ENCODE measurements at regions not wholly inside any gene's neighbourhood (a gene's known extent, or its start where the extent isn't known, plus 50 kb on each side); places are given as distances from the start of the nearest gene placed in this dataset.
A peak's percentile ranks its signal among the peaks of the same experiment; 100 is the strongest.
"Not testable (repeated sequence)": the region's sequence is repeated elsewhere in the genome, so short reads cannot be mapped to it uniquely, and the experiment has no call there.

DNA sequence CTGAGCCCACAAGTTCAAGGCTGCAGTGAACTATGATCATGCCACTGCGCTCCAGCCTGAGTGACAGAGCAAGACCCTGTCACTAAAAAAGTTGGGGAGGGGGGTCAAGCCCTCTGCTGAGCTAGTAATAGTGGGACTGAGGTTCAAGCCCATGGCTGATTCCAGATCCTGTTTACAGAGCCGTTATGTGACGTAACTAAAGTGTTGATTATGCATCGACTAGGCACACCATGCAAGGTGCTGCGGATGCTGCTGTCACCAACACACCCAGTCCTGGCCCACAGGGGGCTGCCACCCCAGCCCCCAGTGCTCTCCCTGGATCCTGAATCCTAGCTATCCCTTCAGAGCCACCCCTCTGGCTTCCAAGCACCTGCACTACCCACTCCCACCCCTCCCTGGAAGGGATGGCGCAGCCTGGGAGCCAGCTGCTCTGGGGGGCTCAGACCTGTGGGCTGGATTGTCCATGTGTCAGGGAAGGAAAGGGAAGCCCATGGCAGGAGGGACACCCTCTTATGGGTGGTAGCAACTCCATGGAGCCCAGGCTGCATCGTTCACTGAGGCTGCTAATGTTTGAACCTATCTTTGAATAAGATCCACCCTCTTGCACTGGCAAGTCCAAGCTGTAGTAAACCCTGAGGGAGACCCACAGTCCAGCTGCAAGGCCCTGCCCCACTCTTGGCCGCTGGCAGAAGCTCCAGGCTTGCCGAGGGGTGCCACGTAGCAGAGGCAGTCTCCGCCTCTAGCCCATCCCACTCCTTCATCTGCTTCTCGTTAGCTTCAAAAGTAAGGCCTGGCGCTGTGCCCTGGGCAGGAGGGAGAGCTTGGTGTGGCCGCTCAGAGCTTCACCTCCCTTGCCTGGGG lies 95.0 kb downstream of the SNX5 start:
- DNase-seq, result peak; percentile 94 to 97 (median 95)

DNA sequence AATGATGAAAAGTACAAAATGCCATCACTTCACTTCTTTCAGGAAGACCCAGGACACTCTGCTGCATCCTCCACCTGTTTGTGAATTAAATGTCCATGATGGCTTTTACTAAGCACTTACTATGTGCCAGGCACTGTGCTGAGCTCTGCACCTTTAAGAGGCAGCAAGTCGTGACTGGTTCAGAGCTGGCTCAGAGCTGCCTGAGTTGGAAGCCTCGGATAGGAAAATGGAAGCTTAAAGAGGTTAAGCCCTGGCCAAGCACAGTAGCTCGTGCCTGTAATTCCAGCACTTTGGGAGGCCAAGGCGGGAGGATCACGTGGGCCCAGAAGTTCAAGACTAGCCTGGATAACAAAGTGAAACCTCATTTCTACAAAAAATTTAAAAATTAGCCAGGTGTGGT lies 95.6 kb downstream of the SNX5 start:
- no peak for DNase-seq

DNA sequence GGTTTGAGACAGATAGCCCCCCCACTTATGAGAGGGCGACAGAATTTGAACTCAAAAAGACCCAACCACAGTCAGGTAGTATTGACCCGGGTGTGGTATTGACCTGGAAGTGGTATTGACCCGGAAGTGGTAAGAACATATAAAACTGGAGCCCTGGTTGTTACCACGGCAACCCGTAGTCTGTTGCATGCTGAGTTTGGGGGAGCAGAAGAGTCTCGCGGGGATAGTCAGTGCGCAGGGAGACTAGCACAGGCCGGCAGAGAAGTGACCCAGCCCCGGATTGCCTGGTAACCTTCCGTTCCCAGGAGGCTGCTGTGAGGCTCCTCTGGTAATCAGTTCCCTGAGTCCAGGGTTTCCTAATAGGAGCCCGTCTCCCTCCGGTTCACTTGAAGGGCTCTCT lies 96.2 kb downstream of the SNX5 start:
- DNase-seq, result no peak

DNA sequence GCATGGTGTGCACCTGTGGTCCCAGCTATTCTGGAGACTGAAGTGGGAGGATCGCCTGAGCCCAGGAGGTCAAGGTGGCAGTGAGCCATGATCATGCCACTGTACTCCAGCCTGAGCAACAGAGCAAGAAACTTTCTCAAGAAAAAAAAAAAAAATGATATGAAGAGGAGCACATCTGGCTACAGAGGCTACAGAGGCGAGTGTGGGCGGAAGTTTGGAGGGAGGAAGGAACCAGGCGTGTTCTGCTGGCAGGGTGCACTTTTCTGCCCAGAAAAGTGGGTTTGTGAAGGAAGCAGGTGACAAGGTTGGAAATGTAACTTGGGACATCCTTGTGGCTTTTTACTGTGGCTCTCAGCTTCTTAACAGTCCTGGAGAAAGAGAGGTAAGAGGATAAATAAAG lies 96.7 kb downstream of the SNX5 start:
- no peak for DNase-seq

DNA sequence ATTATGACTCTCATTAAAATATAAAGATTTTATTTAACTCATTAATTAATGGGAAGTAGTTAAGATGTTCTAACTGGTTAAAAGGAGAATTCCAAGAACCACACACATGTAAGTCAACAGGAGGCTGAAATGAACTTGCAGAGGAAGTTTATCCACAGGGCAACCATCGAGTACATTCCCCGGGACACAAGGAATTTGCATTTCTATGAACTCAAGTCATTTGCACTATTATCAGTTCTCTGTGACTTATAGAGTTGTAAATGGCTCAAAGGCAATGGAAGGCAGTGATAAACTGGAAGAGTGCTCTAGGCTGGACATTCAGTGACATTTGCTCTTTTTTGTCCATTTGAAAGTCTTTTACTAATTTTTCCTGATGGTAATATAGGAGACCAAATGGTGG lies 97.4 kb downstream of the SNX5 start:
- no peak for DNase-seq

DNA sequence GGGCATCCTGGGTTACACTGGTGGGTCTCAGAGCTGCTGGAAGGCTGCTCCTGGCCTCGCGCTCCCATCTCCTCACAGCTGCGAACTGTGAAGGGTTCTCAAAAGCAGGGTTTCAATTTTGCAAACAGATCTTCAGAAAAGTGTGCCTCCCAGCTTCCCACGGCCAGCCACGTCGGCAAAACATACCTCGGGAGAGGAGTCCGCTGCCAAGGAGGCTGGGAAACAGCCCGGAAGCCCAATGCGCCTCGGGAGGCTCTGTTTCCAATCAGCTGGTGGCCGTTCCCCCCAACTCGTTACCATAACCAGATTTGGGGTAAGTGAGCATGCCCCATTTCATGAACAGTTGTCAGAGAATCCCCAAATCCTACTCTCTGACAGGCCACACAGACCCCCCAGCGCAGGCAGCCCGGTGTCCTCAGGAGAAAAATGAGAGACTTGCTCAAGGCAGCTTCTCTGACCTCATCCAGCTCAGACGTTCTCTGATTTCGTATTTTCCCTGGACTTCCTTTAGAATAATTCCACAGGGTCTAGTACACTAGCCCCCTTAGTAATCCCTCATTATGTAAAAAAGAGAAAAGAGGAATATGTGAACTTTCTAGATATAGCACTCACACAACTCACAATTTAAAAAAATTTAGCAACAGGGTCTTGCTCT lies 98.4 kb downstream of the SNX5 start:
- peak in 2 of 3 donors; percentile 67 to 86 for DNase-seq

DNA sequence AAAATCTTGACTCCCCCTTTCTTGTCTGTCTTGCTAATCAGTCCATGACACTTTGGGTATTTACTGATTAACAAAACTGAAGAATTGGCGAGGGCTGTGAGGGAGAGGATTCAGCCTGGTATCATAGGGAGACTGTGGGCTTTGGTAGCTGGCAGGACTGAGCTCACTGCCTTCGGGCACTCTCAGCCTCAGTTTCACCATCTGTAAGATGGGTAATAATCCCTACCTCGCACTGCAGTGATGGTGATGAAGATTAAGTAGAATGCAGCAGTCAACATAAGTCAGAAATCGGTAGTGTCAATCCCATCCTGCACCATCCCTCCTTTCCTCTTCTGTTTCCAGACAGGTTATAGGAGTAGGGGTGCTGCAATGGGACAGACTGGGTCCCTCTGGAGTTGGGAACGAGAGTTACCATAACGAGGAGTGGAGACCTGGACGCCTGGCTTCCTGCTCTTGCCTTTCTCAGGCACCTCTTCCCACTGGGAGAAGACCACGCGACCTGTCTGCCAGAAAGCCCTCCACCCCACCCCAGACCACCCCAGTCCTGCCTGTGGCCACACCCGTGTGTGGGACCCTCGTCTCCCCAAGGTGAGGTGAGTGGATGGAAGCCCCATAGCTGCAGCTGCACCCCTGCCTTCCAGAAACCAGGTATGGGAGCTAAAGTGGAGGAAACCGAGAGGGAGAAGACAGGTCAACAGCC lies 99.1 kb downstream of the SNX5 start:
- no peak for DNase-seq

DNA sequence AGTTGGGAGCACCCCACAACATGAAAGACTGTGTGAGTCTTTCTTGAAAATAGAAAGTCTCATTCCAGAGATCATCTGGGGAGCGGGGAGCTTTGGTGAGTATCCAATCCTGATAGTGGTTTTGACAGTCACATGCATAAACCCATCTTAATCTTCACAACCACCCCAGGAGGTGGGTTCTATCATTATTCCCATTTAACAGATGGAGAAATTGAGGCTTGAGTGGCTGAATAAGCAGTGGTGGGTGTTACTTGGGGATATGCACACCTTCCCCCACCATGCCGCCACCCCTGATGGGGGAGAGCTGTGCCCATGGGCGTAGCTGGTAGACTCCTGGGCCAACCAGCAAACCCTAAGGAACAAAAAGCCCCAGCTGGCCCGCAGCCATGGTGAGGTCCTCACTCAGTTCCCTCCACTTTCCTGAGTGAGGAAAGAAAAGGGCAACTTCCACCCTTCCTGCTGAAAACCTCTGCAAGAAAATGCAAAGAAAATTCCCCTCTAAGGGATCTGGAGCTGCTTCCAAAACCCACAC lies 99.8 kb downstream of the SNX5 start:
- no peak for DNase-seq

DNA sequence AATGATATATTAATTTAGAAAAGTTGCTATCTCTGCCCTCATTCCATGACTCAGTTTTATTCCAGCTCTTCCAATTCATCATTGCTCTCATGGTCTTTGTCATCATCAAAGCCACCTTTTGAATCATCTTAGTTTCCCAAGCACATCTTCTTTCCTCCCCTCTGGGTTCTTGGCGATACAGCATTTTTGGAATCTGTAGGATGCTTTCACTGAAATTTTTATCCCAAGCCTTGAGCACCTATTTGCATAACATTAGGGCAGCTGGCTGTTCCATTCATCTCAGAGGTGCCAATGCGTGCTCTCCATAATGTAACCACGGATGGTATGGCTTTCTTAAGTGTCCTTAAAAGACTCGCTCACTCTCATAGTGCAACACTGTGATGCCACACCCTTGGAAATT lies 100.4 kb downstream of the SNX5 start:
- DNase-seq, result no peak

DNA sequence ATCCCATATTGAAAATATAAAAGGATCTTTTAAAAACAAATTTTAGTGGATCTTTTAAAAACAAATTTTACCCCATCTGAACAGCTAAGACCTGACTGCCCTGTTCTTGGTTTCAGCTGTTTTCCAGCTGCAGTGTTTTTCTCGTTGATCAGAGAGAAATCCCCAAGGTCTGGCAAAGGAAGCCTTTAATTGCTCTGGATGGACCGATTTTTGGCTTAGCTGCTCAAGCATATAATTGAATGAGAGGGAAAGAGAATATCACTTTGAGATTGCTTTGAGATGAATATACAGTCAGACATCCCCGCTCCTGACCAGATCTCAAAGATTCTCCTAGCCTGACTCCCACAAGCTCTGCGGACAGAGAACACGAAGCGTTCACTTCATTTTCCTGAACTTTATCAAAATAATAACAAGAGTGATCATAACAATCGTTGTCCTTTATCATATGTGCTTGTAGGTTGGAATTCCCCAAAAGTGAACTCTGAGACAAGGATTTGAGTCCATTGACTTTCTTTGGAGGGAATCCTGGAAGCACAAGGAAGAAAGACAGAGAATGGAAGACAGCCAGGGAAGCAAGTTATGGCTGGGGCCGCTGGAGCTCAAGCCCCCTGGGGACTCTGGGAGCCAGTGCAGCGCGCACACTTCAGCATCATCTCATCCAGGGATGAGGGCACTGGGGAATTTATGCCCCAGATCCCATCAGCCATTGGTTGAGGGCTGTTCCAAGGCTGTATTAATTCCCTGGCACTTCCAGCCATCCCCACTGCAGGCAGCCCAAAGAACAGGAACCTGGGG lies 101.3 kb downstream of the SNX5 start:
- DNase-seq, result peak in 2 of 3 donors; percentile 33 to 79

DNA sequence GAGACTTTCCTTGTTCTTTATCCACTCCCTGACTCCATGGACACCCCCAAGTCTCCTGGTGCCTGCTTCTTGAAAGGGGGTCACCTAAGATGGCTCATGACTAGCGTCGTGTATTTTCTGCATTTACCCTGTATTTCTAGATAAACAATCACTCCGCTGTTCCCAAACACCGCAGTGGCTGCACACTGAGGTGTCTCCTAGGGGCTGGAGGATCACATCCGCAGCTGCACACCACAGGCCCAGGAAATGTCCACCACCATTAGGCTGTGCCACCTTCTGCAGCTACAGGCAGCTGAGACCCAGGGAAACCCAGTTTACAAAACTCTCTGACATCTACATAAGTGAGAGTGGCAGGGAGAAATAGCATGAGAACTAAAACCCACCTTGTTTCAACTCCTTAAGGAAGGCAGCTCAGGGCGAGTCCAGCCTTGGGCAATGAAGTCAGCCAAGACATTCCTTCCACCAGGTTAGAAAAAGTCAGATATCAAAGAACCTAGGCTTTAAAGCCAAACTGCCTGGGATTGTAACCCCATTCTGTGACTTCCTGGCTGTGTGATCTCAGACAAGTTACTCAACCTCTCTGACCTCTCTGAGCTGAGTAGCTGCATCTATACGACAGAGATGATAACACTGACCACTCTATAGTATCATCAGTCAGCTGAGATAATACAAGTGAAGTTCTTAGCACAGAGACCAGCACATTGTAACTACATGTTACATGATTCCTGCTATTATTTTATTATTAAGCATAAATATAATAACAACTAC lies 102.2 kb downstream of the SNX5 start:
- DNase-seq, result no peak

DNA sequence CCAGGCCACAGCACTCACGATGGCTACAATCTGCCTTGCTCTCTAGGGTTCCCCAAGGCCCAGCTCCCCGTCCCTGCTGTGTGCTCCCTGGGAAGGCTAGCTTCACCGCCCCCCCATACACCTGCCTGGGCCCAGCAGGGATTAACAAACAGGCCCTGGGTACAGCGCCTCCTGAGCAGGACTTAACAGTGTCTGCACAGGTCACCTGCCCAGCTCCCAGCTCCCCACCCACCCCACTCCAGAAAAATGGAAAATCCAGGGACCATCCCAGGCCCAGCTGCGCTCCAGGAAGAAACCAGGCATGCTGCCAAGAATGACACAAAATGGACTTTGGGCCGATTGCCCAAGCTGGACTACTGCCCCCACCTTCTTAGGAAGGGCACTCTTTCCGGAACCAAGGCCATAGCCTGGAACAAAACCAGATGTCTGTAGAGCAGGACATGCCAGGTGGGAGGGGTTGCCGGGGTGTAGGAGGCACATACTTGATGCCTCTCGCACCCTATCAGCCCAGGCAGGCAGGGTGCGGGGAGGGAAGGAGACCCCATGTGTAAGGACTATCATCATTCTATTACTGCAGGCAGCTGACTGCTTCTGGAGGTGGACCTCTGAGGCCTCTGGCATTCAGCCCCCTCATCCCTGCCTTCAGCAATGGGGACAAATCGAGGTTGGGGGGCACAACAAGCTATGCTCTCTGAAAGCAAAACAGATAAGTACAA lies 104.9 kb downstream of the SNX5 start:
- DNase-seq, result peak in 2 of 3 donors; percentile 80 to 84

DNA sequence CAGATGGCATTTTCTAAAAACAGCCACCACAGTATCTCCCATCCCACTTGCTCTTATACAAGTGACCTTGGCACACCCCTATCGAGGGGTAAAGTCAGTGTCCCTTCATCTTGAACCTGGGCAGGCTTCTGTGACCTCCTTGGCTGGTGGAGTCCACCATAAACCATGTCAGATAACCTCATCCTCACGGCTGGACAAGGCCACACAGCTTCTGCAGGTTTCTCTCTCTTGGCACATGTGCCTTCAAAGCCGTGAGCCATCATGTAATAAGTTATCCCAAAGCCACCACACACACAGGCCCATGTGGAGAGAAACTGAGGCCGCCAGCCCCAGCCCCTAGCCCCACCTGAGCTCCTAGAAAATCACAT lies 105.4 kb downstream of the SNX5 start:
- no peak for DNase-seq

DNA sequence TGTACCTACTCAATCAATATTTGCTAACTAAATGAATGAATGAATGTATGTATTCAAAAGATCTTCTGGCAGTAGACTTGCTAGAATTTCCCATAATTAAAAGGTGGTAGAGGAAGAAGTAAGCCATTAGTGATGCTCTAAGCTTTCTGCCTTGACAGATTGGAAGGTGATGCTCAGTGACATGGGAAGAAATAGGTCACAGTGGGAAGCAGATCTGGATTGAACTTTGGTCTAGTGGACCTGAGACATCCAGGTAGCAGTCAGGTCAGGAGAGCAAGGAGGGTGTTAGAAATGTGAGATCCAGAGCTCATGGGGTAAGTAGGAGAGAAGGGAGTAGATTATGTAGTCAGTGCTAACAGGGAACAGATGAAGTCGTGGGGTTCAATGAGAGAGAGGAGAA lies 106.4 kb downstream of the SNX5 start:
- DNase-seq, result no peak

DNA sequence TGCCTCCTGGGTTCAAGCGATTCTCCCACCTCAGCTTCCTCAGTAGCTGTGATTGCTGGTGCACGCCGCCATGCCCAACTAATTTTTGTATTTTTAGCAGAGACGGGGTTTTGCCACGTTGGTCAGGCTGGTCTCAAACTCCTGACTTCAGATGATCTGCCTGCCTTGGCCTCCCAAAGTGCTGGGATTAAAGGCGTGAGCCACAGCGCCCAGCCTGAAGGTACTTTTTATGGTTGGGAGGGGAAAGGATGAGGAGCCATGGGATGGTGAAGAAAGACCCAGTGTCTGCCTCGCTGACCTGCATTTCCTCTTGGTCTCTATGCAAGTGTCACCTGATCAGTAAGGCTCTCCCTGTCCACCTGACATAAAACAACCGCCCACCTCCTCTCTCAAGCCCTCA lies 107.0 kb downstream of the SNX5 start:
- not testable (repeated sequence) for DNase-seq

DNA sequence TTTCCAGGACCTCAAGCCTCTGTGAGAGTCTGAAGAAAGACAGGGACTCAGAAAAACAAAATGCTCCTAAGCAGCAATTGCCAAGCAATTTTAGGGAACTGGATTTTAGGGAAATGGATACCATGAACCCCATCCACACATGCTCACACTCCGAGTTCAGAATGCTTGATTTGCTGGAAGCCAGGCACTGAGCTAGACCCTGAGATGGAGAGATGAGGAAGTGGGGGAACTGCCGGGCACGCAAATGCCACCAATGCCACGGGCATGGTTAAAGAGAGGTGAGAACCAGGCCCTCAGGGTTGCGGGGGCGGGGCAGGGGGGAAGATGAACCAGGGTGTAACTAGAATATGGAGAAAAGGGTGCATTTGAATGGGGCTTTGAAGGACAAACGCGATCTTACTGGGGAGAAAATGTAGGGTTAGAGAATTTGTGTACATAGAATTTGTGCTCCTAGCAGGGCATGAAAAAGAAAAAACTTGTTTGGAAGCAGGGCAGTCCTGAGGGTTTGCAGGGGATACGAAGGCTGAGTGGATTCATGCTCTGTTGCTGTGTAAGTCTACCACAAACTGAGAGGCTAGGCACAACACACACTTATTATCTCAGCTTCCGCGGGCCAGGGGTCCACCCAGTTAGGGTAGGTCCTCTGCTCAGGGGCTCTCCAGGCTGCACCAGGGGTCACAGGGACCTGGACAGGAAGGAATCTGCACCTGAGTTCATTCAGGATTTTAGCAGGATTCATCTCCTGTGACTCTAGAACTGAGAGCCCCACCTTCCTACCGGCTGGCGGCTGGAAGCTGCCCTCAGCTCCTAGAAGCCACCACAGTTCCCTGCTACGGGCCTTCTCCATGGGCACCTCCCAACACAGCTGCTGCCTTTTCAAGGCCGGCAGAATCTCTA lies 108.0 kb downstream of the SNX5 start:
- no peak for DNase-seq

DNA sequence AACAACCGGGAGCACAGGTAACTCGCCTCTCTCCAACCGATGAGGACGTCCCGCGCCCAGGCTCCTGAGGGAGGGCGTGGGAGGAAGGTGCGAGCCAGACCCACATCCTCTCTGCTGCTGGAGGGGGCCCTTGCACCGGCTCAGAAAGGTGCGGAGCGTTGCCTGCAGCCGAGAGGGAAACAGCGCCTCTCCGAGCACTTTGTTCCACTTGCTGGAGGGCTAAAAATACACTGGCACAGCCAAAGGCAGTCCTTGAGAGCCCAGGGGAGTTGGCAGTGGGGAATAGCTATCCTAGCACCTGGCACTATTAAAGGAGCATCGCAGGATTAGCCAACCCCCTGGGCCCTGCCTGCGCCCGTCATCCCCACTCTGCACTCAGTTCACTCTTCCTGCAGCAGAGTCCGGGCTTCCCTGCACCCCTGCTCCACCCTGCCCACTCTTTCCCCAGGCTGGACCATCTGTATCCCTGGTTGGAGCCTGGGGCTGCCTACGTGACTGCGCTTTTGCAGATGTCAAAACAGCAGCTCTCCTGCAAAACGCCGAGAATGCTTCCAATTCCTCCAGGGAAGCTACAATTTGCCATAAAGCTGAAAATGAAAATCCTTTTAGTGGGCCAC lies 108.9 kb downstream of the SNX5 start:
- DNase-seq, result no peak

DNA sequence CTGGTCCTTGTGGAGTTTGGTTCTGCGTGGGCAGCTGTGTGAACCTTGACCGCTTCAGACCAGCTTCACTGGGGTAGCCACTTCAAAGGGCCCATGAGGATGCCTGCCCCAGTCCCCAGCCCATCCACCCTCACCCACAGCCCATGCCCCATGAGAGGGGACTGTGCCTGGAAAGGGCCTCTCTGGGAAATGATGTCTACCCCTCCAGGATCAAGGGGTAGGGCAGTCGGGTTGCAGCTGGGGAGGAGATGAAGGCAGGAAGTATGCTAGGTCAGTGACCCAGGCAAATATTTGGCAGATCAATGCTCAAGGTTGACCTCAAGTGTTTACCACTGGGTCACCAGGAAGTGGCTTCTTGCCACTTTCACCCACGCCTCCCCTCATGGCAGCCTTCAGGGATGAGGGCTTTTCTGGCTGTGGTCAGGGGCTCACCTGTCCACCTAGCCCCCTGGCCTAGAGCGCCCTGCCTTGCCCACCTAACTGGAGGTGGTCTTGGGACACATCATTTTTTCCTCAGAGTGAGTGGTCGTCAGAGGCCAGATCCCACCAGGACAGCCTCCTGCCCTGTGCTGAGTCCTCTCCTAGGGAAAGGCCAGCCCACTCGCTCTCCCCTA lies 109.5 kb downstream of the SNX5 start:
- peak in 1 of 3 donors; percentile 10 for DNase-seq

All from muscle of back (tissue), 3 donors.